ENCODE measurements at regions not wholly inside any gene's neighbourhood (a gene's known extent, or its start where the extent isn't known, plus 50 kb on each side); places are given as distances from the start of the nearest gene placed in this dataset.
"Not testable (repeated sequence)": the region's sequence is repeated elsewhere in the genome, so short reads cannot be mapped to it uniquely, and the experiment has no call there.

DNA sequence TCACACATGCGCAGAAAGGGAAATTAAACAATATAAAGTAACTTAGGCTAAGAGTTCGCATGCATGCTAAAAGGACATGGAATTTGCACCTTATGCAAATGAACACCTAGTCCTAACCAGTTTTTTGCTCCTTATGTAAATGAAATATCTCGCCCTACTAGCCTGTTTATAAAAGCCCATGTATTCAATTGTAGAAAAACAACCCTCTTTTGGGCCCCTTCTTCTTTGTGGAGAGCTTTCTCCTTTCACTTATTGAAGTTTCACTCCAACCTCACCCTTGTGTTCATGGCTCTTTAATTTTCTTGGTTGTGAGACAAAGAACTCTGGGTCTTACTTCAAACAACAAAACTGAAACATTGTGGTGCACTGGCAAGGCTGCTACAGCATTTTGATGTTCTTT is 333.4 kb upstream of the ATXN7L3B start:
- DNase-seq (ENCODE audit: low read depth in 3 of 3, low spot score in 2 of 3): no peak

DNA sequence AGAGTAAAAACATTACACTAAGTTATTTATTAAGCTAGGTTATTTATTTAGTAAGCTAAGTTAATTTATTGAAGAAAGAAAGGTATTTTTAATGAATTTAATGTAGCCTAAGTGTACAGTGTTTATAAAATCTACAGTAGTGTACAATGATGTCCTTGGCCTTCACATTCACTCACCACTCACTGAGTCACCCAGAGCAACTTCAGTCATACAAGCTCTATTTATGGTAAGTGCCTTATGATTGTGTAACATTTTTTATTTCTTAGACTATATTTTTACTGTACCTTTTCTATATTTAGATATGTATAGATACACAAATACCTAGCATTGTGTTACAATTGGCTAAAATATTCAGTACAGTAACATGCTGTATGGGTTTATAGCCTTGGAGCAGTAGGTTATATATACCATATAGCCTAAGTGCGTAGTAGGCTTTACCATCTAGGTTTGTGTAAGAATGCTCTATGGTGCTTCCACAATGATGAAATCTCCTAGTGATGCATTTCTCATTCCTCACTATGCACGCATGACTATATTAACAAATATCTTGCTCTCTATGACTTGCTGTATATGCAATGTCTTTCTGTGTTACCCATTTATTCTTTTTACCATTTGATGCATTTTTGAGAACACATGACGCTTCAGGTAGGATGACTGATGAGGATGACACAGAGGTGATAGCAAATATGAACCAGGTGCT is 309.6 kb upstream of the ATXN7L3B start:
- DNase-seq (ENCODE audit: low read depth in 3 of 3, low spot score in 2 of 3): no peak

DNA sequence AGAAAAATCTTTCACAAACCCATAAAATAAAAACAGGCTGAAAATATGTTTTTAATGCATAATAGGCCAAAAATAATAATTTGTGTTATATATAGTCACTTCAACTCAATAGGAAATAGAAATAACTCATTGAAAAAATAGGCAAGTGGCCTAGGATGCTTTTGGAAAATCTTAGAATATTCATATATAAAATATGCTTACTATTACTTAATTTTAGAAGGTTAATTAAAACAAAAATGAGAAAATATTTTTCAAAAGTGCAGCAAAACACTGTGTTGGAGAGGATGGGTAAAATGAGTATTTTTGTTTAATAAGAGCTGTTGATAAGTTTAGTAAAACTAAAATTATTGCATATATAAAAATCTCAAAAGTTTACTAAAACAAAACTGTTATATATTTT is 308.0 kb upstream of the ATXN7L3B start:
- DNase-seq (ENCODE audit: low read depth in 3 of 3, low spot score in 2 of 3): no peak

DNA sequence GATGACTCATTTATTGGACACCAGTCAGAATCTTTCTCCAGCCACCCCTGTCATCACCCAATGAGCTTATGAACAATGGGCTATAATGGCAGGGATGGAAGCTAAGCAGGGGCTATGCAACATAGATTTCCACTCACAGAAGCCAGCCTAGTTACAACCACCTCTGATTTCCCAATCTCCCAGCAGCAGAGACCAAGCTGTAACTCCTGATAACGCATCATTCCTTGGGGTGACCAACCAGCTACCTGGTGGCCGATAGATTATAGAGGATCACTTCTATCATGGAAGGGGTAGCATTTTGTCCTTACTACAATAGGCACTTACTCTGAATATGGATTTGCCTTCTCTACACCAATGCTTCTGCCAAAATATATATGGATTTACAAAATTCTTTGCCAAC is 302.3 kb upstream of the ATXN7L3B start:
- no peak for DNase-seq (ENCODE audit: low read depth in 3 of 3, low spot score in 2 of 3)

DNA sequence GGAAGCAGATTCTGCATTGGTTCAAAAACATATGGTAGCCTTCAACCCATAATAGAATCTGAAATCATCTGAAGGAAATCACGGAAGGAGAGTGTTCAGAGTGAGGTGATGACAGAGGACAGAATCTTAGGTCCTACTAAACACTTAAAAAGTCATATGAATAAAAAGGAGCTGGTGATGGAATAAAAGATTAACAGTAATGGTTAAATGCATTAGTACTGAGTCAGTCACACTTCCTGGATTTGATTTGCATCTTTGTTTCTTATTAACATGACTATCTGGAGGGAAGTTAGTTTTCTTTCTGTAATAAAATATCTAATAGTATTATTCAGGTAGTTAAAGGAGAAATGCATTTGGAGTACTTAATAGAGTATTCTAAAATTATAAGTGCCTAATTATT is 296.3 kb upstream of the ATXN7L3B start:
- no peak for DNase-seq (ENCODE audit: low read depth in 3 of 3, low spot score in 2 of 3)

DNA sequence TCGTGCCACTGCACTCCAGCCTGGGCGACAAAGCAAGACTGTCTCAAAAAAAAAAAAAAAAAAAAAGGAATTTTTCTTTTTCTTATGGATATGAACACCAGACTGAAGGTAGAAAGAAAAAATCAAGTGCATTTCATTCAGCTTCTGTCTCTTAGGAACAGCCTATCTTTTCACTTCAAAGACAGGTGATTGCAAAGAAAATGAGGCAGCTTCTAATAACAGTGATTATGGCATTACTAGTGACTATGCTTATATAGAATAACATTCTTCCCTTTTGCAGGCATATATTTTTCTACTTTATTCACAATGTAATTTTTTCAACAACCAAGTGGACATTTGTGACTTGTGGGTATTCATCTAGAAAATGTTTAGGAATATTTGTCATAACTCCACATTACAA is 295.5 kb upstream of the ATXN7L3B start:
- no peak for DNase-seq (ENCODE audit: low read depth in 3 of 3, low spot score in 2 of 3)

DNA sequence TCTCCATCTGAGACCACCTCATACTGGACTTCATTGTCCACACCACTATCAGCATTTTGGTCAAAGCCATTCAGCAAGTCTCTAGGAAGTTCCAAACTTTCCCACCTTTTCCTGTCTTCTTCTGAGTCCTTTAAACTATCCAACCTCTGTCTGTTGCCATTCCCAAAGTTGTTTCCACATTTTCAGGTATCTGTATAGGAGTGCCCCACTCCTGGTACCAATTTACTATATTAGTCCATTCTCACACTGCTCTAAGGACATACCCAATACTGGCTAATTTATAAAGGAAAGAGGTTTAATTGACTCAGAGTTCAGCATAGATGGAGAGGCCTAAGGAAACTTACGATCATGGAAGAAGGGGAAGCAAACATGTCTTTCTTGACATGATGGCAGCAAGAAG is 292.2 kb upstream of the ATXN7L3B start:
- no peak for DNase-seq (ENCODE audit: low read depth in 3 of 3, low spot score in 2 of 3)

DNA sequence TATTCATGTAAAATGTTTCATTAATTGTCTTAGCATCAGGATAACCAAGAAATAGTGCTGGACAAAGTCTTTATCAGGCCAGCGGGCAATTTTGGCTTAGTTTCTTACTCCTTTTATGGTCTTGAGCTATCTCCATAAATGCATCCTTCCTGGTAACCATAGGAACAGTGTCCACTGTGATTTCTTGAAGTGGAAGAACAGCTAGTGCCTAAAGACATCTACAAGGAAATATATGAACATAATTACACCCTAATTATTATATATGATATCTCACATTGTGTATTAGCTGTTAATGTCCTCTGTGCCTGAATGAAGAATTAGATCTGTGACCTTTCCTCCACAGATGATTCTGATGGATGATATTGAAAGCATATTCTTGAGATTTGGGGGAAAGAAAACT is 286.7 kb upstream of the ATXN7L3B start:
- DNase-seq (ENCODE audit: low read depth in 3 of 3, low spot score in 2 of 3): no peak

DNA sequence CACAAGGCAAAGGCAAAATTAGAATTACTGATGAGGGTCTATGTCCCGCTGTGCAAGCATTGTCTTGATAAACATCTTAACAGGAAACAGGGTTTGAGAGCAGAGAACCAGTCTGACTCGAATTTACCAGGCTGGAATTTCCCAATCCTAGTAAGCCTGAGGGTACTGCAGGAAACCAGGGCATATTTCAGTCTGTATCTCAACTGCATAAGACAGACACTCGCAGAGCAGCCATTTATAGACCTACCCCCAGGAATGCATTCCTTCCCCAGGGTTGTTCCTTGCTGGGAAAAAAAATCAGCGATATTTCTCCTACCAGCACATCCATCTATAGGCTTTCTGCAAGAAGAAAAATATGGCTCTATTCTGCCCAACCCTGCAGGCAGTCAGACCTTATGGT is 283.8 kb upstream of the ATXN7L3B start:
- not testable (repeated sequence) for DNase-seq (ENCODE audit: low read depth in 3 of 3, low spot score in 2 of 3)

DNA sequence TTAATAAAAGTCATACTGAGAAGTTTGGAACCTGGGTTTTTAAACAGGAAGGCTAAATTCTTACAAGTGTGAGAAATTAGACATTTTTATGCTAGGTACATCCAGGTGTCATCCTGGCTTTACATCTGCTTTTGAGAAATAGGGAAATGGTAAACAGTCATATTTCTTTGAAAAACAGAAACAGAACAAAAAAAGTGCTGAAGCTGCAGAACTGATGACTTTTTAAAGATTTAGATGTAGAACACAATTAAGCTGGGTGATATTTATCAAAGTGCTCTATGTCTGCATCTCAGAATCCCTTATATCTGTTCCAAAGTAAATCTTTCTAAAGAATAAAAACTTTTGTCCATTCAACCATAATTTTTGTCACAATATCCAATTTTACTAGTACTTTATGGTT is 282.9 kb upstream of the ATXN7L3B start:
- DNase-seq (ENCODE audit: low read depth in 3 of 3, low spot score in 2 of 3): no peak

DNA sequence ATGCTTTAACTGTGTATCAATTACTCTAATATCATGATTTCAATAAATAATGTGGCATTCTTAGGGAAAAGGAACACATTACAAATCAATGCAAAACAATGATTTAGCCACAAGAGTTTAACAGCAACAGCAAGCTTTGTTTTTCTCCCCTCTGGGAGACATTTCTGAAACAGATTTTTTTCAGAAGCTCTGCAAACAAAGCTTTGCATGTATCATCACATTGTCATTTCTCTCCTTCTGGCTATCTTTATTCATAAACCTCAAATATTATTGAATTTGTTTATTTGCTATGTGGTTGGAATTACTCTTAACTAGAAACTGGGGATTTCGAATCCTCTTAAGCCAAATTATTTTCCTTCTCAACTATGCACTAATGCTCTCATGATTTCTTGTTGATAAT is 278.4 kb upstream of the ATXN7L3B start:
- no peak for DNase-seq (ENCODE audit: low read depth in 3 of 3, low spot score in 2 of 3)

DNA sequence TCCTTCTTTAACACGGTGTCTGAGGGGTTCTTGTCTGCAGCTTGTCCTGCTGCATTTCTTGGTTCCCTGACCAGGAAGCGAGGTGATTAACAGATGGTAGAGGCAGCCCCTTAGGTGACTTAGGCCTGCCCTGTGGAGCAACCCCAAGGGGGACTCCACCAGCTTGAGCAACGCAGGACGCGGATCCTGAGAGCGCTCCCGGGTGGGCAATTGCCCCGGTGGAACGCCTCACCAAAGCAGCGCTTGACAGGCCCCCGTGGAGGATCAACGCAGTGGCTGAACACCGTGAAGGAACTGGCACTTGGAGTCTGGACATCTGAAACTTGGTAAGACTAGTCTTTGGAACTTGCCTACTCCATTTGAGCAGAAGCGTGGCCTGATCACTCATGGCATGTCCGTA is 272.9 kb upstream of the ATXN7L3B start:
- no peak for DNase-seq (ENCODE audit: low read depth in 3 of 3, low spot score in 2 of 3)

DNA sequence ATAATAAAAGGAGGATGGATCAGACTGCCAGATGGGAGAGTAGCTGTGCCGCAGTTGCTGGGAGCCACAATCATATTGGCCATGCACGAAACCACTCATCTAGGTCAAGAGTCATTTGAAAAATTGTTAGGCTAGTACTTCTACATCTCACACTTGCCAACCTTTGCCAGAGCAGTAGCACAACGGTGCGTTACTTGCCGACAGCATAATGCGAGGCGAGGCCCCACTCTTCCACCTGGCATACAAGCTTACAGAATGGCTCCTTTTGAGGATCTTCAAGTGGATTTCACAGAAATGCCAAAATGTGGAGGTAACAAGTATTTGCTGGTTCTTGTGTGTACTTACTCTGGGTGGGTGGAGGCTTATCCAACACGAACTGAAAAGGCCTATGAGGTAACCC is 268.3 kb upstream of the ATXN7L3B start:
- not testable (repeated sequence) for DNase-seq (ENCODE audit: low read depth in 3 of 3, low spot score in 2 of 3)

DNA sequence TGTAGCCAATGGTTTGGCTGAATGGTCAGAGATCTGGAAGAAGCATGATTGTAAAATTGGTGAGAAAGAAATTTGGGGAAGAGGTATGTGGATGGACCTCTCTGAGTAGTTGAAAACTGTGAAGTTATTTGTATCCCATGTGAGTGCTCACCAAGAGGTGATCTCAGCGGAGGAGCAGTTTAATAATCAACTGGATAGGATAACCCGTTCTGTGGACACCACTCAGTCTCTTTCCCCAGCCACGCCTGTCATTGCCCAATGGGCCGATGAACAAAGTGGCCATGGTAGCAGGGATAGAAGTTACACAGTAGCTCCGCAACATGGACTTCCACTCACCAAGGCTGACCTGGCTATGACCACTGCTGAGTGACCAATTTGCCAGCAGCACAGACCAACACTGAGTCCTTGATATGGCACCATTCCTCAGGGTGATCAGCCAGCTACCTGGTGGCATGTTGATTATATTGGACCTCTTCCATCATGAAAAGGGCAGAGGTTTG is 257.4 kb upstream of the ATXN7L3B start:
- no peak for DNase-seq (ENCODE audit: low read depth in 3 of 3, low spot score in 2 of 3)

DNA sequence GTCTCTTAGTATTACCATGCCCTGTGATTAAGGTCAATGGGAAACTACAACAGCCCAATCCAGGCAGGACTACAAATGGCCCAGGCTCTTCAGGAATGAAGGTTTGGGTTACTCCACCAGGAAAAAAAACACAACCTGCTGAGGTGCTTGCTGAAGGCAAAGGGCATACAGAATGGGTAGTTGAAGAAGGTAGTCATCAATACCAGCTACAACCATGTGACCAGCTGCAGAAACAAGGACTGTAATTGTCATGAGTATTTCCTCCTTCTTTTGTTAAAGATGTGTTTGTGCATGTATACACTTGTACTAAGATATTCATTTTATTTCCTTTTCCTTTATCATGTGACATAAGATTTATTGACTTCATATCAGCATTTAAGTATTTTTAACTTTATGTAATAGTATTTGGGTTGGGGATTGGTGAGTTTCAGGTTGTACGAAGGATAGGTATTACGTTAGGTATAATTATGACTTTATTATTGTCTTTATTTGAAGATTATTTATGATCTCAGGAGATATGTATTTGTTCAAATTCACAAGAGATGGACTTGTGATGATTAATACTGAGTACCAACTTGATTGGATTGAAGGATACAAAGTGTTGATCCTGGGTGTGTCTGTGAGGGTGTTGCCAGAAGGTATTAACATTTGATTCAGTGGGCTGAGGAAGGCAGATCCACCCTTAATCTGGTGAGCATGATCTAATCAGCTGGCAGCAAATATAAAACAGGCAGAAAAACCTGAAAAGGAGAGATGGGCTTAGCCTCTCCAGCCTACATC is 256.0 kb upstream of the ATXN7L3B start:
- DNase-seq (ENCODE audit: low read depth in 3 of 3, low spot score in 2 of 3): not testable (repeated sequence)

DNA sequence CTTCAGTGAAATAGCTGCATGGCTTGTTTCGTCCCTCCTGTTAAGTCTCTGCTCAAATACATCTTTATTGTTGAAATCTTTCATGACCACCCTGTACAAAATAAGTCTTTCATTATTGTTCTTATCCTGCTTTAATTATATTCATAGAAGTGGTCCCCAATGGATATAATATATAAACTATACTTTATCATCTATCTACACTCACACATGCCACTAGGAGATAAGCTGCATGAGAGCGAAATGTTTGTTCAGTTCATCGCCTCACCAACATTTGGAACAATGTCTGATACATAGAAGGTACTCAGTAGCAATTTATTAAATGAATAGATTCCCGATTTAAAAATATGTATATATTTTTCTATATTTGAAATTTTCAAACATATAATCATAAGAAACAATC is 254.0 kb upstream of the ATXN7L3B start:
- DNase-seq (ENCODE audit: low read depth in 3 of 3, low spot score in 2 of 3): no peak

DNA sequence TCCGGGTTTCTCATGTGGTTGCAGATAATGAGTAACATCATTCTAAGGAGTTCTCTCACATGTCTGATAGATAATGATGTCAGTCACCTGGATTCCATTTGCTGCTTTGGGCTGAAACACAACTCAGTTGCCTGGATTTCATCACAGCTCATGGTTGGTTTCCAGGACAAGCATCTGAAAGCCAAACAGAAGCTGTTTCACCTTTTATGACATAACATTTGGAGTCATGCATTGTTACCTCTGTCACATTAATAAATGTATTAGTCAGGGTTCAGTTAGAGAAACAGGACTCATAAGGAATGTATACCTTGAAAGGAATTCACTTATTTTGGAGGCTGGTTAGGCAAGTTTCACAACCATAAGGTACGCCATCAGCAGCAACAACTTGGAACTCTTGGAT is 251.9 kb upstream of the ATXN7L3B start:
- DNase-seq (ENCODE audit: low read depth in 3 of 3, low spot score in 2 of 3): no peak

DNA sequence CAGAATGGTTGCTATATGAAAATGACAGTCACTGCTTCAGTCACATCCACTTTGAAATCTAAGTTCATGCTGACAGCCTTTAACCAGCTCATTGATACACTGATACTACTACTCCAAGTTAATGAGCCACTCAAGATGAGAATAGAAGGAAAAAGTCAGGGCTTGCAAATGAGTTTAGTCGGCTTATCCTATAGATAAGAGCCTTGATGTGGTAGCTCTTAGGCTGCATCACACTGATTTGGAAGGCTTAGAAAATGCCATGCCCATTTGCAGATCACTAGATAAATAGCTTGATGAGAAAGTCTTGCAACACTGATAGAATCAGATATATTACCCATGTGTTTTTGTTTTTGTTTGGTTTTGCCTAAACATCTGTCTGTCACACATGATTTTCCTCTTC is 251.4 kb upstream of the ATXN7L3B start:
- no peak for DNase-seq (ENCODE audit: low read depth in 3 of 3, low spot score in 2 of 3)

DNA sequence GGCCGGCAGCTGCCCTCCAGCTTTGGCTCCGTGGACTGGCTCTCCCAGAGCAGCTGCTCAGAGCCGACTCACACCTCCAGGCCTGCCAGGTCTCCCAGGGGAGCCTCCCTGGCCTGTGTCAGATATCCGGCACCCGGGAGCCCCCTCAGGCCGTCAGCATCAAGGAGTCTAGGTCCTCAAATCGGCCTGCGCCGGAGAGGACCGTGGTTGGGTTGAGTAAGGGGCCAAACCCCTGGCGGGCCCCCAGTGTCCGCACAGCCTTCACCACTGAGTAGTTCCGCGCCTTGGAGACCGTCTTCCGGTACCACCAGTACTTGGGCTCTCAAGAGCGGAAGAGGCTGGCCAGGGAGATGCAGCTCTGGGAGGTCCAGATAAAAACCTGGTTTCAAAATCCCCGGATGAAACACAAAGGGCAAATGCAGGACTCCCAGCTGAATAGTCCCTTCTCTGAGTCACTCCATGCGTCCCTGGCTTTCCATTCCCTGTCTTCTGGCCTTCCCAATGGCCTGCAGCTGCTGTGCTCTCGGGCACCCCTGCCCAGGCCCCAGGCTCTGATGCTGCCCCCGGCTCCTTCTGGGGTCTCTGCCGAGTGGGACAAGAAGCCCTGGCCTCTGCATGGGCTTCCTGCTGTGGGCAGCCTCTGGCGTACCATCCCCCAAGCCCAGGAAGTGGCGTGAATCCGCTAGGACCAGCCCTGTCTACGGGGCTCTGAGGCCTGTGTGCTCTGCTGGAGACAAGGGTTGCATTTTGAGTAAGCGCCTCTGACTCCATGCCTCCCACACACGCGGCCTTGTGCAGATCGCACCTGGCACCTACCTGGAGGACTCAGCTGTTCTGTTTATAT is 245.1 kb upstream of the ATXN7L3B start:
- no peak for DNase-seq (ENCODE audit: low read depth in 3 of 3, low spot score in 2 of 3)

DNA sequence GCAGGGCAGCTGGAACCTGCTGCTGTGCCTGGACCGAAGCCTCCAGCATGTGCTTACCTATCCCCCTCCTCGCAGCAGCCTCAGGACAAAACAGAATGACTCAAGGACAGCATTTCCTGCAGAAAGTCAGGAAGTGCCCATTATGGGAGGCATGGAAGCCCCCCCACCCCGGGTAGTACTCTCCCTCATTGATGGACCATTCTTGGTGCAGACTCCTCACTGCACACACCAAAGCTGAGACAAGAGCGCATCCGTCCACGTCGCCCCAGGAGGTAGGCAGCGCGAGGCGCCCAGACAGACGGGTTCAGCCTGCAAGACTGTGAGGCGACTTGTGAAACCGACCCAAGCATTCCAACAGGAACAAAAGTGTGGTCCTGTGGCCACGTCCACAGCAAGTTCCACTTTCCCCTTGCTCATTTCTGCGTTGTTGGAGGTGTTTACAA is 243.9 kb upstream of the ATXN7L3B start:
- DNase-seq (ENCODE audit: low read depth in 3 of 3, low spot score in 2 of 3): no peak

DNA sequence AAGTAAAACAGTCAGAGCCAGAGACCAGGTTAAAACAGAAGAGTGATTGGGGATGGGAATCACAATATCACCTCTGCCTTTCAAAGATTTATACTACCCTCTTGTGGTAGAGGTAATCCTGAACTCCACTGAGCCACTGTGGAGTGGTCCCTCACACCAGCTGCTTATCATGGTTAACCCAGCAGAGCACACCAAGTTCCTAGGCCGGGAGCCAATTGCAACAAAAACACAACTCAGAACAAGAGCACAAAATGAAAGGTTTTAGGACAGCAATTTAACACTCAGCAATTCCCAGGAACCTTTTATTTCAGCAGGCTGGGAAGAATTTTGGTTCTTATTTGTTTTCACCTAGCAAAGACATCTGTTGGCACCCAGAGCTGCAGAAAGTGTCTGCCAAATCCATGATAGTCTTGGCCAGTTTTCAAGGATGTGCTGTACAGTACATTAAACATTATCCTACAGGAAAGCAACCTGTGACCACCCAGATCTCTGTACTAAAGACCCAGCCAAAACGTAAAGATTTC is 220.5 kb upstream of the ATXN7L3B start:
- peak; percentile 40 to 62 (median 54) for DNase-seq (ENCODE audit: low read depth in 3 of 3, low spot score in 2 of 3)
